Activated CD8-positive, alpha-beta memory T cell treated with anti-CD3 and anti-CD28 coated beads, Interleukin-2, amount 50 U/mL, for 24 hours (primary cell): ENCODE measurements at regions not wholly inside any gene's neighbourhood (a gene's known extent, or its start where the extent isn't known, plus 50 kb on each side); places are given as distances from the start of the nearest gene placed in this dataset.
"Not testable (repeated sequence)": the region's sequence is repeated elsewhere in the genome, so short reads cannot be mapped to it uniquely, and the experiment has no call there.

ENCODE experiments used
- DNase-seq: peaks from one replicate; pipeline ENCODE4 v3.0.0-alpha.2; 2020; ENCODE audit errors: extremely low read depth

DNA sequence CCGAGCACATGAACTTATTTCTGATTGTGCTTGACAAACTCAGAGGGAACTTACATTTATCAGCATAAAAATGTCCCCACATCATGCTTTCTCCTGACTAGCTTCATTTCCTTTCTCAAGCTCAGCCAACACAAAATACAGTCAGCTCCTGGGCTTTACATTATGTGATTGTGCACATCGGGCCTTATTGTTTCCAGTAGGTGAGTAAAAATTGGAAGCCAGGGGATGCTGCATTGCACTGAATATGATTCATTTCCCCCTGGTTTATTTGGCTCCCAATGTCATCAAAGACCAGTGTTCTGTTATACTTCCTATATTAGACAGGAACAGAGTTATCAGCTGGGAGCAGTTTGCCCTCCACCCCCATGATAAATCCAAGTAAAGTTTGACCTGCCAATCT, 521.8 kb downstream of the RMST start:
- no peak for DNase-seq

DNA sequence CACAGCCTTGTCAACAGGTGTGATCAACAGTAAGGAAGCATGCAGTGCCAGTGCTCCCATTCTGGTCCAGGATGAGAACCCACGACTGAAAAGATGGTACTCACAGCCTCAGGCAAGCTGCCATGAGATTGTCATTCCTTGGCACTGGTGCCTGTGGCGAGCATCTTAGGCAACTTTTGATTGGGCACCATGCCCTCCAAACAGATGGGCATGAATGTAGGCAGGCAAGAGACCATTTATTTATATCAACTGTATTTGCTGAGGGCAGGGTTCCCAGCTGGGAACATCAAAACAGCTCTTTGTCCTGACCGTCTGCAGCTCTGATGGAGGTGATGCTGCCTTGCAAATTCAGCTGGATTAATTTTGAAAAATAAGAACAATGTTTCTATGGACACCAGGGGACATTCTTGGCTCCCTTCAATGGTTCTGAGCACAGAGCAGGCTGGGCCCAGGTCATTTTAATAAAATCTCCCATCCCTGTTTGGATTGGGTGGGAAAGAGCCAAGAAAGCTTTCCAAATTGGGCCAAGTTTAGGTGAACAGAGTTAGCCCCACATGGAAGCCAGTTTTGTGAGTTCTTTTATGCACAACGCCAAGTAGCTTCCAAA, 522.5 kb downstream of the RMST start:
- DNase-seq: no peak

DNA sequence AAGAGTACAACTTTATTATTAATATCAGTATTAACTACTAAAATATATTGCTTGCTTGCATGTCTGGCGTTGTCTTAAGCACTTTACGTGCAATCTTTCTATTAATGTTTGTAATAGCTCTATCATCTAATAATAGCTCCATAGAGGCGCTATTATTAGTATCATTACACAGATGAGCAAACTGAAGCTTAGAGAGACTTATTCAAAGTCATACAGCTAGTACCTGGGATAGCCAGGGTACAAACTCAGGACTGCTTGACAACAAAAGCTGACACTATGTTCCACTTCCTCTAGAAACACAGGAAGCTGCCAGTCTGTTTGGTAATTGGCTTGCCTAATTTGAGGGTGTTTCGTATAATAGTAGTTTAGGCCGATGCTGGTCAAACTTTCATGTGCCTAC, 523.2 kb downstream of the RMST start:
- no peak for DNase-seq

DNA sequence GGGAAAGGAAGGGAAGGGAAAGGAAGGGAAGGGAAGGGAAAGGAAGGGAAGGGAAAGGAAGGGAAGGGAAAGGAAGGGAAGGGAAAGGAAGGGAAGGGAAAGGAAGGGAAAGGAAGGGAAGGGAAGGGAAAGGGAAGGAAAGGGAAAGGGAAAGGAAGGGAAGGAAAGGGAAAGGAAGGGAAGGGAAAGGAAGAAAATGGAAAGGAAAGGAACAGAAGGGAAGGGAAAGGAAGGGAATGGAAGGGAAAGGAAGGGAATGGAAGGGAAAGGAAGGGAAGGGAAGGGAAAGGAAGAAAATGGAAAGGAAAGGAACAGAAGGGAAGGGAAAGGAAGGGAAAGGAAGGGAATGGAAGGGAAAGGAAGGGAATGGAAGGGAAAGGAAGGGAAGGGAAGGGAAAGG, 526.0 kb downstream of the RMST start:
- DNase-seq: not testable (repeated sequence)

DNA sequence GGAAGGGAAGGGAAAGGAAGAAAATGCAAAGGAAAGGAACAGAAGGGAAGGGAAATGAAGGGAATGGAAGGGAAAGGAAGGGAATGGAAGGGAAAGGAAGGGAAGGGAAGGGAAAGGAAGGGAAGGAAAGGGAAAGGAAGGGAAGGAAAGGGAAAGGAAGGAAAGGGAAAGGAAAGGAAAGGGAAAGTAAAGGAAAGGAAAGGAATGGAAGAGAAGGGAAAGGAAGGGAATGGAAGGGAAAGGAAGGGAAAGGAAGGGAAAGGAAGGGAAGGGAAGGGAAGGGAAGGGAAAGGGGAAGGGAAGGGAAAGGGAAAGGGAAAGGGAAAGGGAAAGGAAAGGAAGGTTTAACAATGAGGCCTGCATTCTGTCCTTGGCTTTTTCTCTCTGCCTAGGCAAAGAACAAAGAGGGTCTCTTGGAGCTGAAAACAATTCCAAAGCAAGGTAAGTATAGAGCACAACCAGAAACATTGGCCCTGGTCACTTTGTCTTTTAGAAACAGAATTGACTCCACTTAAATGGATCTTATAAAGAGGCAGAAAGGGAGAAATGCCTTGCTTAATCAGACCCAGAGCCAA, 525.9 kb upstream of the TMPO start:
- no peak for DNase-seq

DNA sequence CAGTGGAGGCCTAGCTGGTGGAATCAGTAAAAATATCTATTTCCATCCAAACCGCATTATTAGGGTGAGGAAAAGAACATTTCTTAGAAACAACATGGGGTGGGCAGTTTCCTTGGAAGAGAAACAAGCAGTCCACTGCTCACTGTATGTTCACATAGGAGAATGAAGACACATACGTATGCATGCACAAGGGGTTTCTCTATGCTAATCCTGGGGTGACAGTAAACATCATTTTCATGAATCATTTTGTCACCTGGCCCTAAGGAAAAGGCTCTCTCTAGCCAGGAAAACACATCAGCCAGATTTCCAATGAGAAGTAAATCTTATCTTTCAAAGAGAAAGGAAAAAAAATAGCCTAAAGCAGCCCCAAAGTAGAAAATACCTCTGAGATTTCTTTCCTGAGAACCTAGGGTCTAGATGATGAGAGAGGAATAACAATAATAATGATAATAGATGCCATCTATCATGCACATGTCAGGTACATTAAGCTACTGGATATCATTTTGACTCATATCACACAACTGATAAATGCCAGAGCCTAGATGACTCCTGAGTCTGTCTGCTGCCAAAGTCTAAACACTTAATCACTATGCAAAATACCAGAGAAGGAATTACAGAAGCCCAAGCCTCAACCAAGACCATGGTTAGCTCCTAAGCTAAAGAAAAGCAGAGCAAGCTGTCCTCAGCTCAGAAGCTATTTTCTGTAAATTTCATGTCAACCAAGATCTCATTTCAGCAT, 520.5 kb upstream of the TMPO start:
- no peak for DNase-seq

DNA sequence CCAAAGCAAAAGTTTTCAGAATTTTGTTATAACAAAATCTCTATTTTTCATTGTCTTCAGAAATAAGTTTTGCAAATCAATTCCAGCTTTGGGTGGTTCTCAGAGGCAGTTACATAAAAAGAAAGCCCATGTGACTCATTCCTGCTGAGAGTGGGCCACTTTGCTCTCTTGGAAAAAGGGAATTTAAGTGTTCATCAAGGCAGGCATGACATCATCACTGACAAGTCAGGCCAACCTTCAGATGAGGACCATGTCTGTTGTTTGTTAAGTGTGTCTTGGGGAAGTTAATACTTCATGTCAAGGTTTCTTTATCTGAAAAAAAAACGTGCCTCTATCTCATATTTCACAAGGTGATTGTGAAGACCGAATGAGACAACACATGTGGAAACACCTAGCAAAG, 519.8 kb upstream of the TMPO start:
- DNase-seq: no peak

DNA sequence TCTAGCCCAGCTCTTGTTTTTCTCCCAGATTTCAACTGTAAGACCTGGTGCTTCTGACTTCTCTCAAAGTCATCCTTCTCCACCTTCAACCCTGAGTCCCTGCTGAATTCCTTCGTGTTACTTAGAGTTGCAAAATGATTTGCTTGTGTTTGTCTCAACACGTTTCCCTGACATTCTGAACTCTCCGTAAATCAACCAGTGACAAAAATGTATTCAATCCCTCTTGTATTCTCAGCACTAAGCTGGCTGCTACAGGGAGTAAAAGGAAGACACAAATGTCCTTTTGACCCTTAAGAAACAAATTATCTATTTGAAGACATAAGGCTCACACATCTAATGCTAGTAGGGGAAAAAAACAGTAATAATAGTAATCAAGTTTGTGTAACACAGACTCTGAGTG, 514.0 kb upstream of the TMPO start:
- DNase-seq: no peak

DNA sequence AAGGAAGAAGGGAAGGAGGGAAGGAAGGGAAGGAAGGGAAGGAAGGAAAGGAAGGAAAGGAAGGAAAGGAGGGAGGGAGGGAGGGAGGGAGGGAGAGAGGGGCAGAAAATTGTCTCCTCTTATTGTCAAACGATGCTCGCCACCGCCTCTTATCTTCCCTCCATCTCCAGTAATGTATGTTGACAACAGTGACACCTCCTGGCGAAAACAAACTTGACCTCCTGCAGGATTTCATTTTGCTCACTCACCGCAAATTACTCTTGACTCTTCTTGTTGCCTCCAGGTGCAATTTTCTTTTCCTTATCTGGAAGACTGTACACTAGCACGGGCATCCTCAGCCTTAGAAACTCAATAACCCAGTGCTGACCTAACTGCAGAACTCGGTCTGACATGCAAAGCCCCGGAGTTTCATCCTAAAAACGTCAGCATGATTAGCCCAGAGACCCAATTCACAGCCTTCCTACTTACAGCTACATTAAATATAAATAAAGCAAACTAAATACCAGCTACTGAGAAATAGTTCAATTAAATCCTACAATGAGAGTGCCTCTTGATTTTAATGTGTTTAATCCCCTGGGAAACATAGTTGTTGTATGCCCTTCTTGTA, 512.4 kb upstream of the TMPO start:
- DNase-seq: no peak

DNA sequence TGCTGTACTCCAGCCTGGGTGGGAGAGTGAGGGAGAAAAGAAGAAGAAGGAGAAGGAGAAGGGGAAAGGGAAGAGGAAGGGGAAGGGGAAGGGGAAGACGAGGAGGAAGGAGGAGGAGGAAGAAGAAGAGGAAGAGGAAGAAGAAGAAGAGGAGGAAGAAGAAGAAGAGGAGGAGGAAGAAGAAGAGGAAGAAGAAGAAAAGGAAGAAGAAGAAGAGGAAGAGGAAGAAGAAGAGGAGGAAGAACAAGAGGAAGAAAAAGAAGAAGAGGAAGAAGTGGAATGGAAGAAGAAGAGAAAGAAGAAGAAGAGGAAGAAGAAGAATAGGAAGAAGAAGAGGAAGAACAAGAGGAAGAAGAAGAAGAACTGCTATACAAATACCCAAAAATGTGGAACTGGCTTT, 507.4 kb upstream of the TMPO start:
- DNase-seq: no peak

DNA sequence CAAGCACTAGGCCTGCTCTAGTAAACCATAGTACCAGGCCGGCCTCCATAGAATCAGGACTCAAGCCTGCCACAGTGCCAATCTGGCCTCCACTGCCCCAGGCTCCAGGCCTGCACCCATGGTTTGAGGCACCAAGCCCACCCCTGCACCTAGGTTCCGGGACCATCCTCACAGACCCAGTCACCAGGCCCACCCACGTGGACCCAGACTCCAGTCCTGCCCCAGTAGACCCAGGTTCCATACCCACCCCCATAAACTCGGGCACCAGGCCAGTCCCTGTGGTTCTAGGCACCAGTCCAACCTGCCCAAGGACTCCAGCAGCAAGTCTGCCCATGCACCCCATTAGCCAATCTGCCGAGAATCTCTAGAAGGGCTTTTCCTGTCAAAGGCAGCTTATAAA, 501.8 kb upstream of the TMPO start:
- DNase-seq: no peak

DNA sequence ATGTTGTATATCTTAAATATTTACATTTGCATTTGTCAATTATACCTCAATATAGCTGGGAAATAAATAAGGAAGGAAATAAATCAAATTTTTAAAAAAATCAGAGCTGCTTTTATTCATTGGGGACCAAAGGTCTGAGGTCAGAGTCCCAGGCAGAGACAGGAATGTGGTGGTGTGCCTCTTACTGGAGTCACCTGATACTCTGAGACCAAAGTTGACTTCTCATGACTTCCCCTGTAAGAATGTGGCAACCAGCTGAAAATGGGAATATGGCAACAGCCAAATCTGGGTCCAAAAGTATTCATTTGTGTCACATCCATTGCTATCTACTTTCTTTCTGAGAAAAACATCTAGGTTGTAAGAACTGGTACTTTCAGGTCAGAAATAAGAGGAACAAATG, 496.6 kb upstream of the TMPO start:
- DNase-seq: no peak

DNA sequence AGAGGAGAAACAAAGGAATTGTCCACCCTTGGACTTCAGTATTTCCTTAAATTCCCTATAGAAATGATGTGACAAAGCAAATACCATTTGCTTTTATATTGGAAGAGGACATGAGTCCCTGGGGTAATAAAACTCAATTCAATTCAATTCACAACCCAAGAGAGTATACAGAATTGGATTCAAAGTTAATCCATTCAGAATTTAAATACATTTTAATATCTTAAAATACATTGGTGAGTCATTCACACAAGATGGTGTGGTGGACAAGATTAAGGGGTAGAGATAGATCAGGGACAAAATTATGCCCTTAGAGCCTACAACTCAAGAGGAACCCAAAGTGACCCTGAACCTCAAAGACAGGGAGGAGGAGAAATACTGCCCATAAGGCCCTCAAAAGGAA, 495.0 kb upstream of the TMPO start:
- DNase-seq: no peak

DNA sequence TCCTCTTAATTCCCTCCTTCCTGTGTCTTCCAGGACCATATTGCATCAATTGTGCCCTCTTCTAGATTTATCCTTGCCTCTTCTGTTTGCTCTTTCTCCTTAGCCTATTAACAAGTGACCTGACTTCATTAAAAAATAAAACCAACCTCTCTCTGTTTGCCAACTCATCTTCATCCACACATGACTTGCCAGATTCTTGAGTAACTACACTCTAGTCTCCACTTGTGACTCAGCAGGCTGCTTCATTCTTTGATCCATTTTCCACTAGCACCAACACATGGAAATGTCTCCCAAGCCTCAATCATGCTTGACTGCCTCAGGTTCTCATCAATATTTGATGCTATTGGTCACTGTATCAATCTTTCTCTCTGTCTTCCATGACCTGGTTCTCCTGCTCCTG, 492.4 kb upstream of the TMPO start:
- DNase-seq: no peak

DNA sequence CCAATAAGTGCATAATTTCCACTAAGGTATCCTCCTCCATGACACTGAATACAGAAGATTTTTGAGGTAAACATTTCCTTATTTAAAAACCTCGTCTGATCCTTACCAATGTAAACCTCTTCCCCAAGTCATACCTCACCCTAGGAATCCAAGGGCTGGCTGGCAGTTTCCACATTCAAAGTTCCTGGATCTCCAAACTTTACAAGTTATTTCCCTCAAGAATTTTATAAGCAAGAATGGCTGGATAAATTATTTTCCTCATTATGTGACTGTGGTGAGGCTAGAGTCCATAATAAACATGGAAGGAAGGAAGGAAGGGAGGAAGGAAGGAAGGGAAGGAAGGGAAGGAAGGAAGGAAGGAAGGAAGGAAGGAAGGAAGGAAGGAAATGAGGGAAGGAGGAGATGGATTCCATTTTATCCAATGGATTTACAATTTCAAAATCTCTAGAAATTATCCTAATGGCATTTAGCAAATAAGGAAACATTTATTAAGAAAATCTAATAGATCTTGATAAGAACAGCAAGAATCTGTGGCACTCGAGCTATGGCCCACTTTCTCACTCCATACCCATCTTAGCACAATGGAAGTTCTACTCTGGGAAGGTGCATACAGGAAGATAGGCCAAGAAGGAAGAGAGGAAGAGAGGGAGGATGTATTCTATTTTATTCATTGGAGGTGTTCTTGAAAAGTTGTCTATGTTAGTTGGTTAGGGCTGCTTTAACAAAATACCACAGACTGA, 477.8 kb upstream of the TMPO start:
- DNase-seq: no peak

DNA sequence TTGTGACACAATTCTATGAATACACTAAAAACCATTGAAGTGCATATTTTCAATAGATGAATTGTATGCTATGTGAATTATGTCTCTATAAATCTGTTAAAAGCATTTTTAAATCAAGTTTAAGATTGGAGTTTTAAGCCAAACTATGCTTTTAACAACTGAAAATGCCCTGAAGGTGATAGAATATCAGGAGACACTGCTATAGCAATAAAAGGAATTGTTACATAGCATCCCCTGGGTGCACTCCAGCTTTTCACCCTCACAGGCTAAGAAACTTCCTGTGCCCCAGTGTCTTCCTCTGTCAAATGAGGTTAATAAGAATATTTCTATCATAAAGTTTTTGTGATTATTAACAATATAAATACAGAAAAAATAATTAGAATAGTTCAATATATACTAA, 472.7 kb upstream of the TMPO start:
- DNase-seq: no peak

DNA sequence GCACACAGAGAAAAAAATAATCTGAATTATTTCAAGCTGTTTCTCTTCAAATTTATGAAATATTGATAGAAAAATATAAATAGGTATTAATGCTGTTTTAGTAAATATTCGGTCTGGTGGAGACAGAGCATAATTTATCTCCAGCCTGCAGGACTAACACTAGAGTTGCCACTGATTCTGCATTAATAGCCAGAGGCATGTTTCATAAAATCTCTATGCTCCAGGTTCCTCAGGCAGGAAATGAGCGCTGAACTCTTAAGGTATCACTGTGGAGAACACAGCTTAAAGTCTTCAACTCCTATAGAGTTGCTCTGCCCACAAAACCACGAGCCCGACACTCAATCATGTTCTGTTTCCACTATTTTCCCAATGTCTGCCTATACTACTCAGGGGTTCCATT, 470.0 kb upstream of the TMPO start:
- DNase-seq: no peak

DNA sequence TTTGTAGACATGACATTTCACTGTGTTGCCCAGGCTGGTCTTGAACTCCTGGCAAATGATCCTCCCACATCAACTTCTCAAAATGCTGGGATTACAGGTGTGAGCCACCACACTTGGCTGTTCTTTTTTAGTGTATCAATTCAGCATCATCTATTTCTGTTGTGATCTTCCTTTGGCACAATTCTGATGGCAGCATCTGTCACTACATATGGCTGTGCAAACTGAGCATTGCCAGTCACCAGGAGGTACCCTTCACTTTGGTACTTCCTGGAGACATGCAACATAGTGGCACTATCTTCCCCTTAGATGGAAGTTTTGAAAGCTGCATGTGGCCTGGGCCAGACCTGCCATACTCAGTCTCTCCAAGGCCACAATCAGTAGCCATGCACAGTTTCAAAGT, 467.1 kb upstream of the TMPO start:
- DNase-seq: no peak

DNA sequence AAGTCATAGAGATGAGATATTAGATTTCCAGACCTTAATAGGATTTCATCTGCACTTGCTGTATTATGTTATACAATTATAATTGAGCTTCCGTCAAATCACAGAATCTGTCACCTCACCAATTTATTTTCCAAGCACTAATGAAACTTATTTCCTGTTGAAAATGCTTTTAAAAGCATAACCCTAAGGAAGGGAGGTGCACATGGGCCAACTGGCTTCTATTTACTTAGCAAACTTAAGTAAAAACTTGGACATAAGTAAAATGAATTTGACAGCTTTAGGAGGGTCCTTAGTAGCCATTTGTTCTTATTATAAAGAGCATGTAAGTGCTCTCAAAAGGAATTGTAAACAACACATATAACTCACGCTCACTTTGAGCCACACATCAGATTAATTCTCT, 462.2 kb upstream of the TMPO start:
- no peak for DNase-seq

DNA sequence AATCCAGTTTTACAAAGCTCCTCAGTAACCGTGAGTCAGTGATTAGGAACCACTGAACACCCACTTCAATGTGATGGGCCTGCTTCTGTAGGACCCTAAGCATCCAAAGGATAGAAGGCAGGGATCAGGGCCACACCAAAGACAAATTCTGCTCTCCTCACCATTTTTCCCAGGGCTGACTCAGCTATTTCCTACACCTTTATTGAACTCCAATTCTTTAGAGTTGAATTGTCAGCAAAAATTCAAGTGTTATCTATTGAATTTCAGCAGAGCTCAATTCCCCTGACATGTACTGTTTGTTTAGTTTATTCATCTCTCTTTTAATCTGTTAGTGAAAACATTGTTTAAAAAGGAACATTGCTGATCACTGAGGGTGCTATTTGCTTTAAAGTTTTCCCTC, 457.7 kb upstream of the TMPO start:
- no peak for DNase-seq

DNA sequence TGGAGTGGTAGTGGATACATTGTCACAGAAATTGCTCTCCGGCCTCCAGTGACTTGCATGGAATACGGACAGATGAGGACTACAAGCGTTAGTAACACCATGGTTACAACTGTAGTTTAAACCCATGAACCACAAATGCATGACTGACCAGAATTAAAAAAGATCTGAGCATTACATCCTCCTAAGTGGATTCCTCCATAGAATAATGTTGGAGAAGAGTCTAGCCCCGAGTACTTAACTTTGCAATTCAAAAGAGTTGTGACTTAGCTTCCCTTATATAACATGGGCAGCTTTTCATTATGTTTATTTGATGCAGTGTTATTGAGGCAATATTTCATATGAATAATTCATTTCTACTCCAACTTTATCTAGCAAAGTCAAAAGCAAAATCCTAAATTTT, 457.2 kb upstream of the TMPO start:
- no peak for DNase-seq

DNA sequence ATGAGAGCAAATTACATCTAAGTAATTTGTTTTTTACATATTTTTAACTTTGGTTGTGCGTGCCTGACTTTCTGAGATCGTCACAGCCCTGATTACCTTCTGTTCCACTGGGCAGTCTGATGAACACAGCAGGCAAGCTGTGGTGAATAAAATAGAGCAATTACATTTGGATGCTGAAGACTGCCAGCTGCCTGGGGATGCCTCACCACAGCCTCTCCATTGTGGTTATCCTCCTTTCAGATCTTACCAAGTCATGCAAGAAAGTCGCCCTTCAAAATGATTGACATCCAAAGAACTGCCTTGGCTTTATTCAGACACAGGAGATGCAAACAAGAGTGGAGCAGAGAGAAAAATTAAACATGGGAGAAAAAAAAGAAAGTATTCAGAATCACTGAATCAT, 456.6 kb upstream of the TMPO start:
- no peak for DNase-seq
